ENCODE measurements at regions not wholly inside any gene's neighbourhood (a gene's known extent, or its start where the extent isn't known, plus 50 kb on each side); places are given as distances from the start of the nearest gene placed in this dataset.

GRCh38 chr14:53495846-53496343, 342.8 kb upstream of the DDHD1 start:
- H3K9me3 ChIP-seq (ENCODE audit: insufficient read depth, low read length, severe bottlenecking) = no peaks in the 10 kb centered on the region
- no peaks in the 10 kb centered on the region for H3K27me3 ChIP-seq (ENCODE audit: insufficient read depth, low read length, poor library complexity)
- H2AFZ ChIP-seq (ENCODE audit: low read depth, low read length) = no peak overlapping the region
- no peak for ATAC-seq (ENCODE audit: insufficient read depth, low read depth)
- no peaks in the 10 kb centered on the region for H3K79me2 ChIP-seq (ENCODE audit: insufficient read depth, low read length)
- H3K27ac ChIP-seq (ENCODE audit: low read length) = no peak overlapping the region
- no peaks in the 10 kb centered on the region for H3K4me1 ChIP-seq (ENCODE audit: insufficient read depth, low read length)
- no peaks in the 10 kb centered on the region for H3K36me3 ChIP-seq (ENCODE audit: insufficient read depth, low read length)
- H3K4me2 ChIP-seq (ENCODE audit: insufficient read depth, low read length) = no peak overlapping the region
- no peak overlapping the region for H3K9ac ChIP-seq (ENCODE audit: low read depth, low read length)
- H3K4me3 ChIP-seq (ENCODE audit: low read depth in 1 of 2, low read length in 2 of 2) = no peak overlapping the region
- DNase-seq = no peak
- H4K20me1 ChIP-seq (ENCODE audit: insufficient read depth, low read length) = no peaks in the 10 kb centered on the region
- TF ChIP-seq EZH2 (IDR thresholded peaks at IDR 0.05; ENCODE audit: borderline replicate concordance, low read depth, low read length, severe bottlenecking) (no peak), CTCF (IDR thresholded peaks at IDR 0.05; ENCODE audit: borderline replicate concordance, extremely low read depth, low read length, poor library complexity, severe bottlenecking) (no peak)

- Histone ChIP-seq H3K79me2 (ENCODE audit: insufficient read depth, low read length) (no peaks in the 10 kb centered on the region), H4K20me1 (ENCODE audit: insufficient read depth, low read length) (no peaks in the 10 kb centered on the region), H3K4me3 (ENCODE audit: low read depth in 1 of 2, low read length in 2 of 2) (no peak overlapping the region), H3K27me3 (ENCODE audit: insufficient read depth, low read length, poor library complexity) (no peaks in the 10 kb centered on the region), H3K4me2 (ENCODE audit: insufficient read depth, low read length) (no peak overlapping the region), H3K27ac (ENCODE audit: low read length) (no peak overlapping the region), H3K4me1 (ENCODE audit: insufficient read depth, low read length) (no peaks in the 10 kb centered on the region), H2AFZ (ENCODE audit: low read depth, low read length) (no peak overlapping the region), H3K9ac (ENCODE audit: low read depth, low read length) (no peak overlapping the region), H3K36me3 (ENCODE audit: insufficient read depth, low read length) (no peaks in the 10 kb centered on the region), H3K9me3 (ENCODE audit: insufficient read depth, low read length, severe bottlenecking) (no peaks in the 10 kb centered on the region)
- ATAC-seq (ENCODE audit: insufficient read depth, low read depth) = no peak
- DNase-seq = no peak
- no peak for TF ChIP-seq EZH2 (IDR thresholded peaks at IDR 0.05; ENCODE audit: borderline replicate concordance, low read depth, low read length, severe bottlenecking)
Measured at GRCh38 chr14:53494587-53494986, 341.5 kb upstream of the DDHD1 start.

- Histone ChIP-seq H3K9ac (ENCODE audit: low read depth, low read length) (no peak overlapping the region), H3K4me1 (ENCODE audit: insufficient read depth, low read length) (no peaks in the 10 kb centered on the region), H3K4me2 (ENCODE audit: insufficient read depth, low read length) (no peak overlapping the region), H3K27ac (ENCODE audit: low read length) (no peak overlapping the region), H3K36me3 (ENCODE audit: insufficient read depth, low read length) (no peaks in the 10 kb centered on the region), H2AFZ (ENCODE audit: low read depth, low read length) (no peak overlapping the region), H3K9me3 (ENCODE audit: insufficient read depth, low read length, severe bottlenecking) (no peaks in the 10 kb centered on the region), H3K79me2 (ENCODE audit: insufficient read depth, low read length) (no peaks in the 10 kb centered on the region), H3K4me3 (ENCODE audit: low read depth in 1 of 2, low read length in 2 of 2) (no peak overlapping the region), H4K20me1 (ENCODE audit: insufficient read depth, low read length) (no peaks in the 10 kb centered on the region), H3K27me3 (ENCODE audit: insufficient read depth, low read length, poor library complexity) (no peaks in the 10 kb centered on the region)
- TF ChIP-seq CTCF (IDR thresholded peaks at IDR 0.05; ENCODE audit: borderline replicate concordance, extremely low read depth, low read length, poor library complexity, severe bottlenecking) (no peak), EZH2 (IDR thresholded peaks at IDR 0.05; ENCODE audit: borderline replicate concordance, low read depth, low read length, severe bottlenecking) (no peak)
- ATAC-seq (ENCODE audit: insufficient read depth, low read depth) (no peak), DNase-seq (no peak)
Measured at GRCh38 chr14:53493860-53494259, 340.7 kb upstream of the DDHD1 start.

- no peaks in the 10 kb centered on the region for H4K20me1 ChIP-seq (ENCODE audit: insufficient read depth, low read length)
- H3K4me1 ChIP-seq (ENCODE audit: insufficient read depth, low read length) = no peaks in the 10 kb centered on the region
- no peak overlapping the region for H3K4me2 ChIP-seq (ENCODE audit: insufficient read depth, low read length)
- no peak overlapping the region for H3K27ac ChIP-seq (ENCODE audit: low read length)
- no peak for TF ChIP-seq CTCF (IDR thresholded peaks at IDR 0.05; ENCODE audit: borderline replicate concordance, extremely low read depth, low read length, poor library complexity, severe bottlenecking)
- TF ChIP-seq EZH2 (IDR thresholded peaks at IDR 0.05; ENCODE audit: borderline replicate concordance, low read depth, low read length, severe bottlenecking) = no peak
- ATAC-seq (ENCODE audit: insufficient read depth, low read depth) (no peak), DNase-seq (no peak)
- H3K79me2 ChIP-seq (ENCODE audit: insufficient read depth, low read length) = no peaks in the 10 kb centered on the region
- no peak overlapping the region for H3K4me3 ChIP-seq (ENCODE audit: low read depth in 1 of 2, low read length in 2 of 2)
- H3K9ac ChIP-seq (ENCODE audit: low read depth, low read length) = no peak overlapping the region
- H2AFZ ChIP-seq (ENCODE audit: low read depth, low read length) = no peak overlapping the region
- no peaks in the 10 kb centered on the region for H3K36me3 ChIP-seq (ENCODE audit: insufficient read depth, low read length)
- no peaks in the 10 kb centered on the region for H3K27me3 ChIP-seq (ENCODE audit: insufficient read depth, low read length, poor library complexity)
- no peaks in the 10 kb centered on the region for H3K9me3 ChIP-seq (ENCODE audit: insufficient read depth, low read length, severe bottlenecking)
Measured at GRCh38 chr14:53493320-53493719, 340.2 kb upstream of the DDHD1 start.

All from DND-41 (cell line).